BJ (cell line): ENCODE measurements at regions not wholly inside any gene's neighbourhood (a gene's known extent, or its start where the extent isn't known, plus 50 kb on each side); places are given as distances from the start of the nearest gene placed in this dataset.
"Not testable (repeated sequence)": the region's sequence is repeated elsewhere in the genome, so short reads cannot be mapped to it uniquely, and the experiment has no call there.

Experiments used
- CTCF ChIA-PET: fragments of 350-600 bp; formaldehyde crosslinking; extraction: SDS; loops from one replicate; lab custom pipeline; 2021; ENCODE audit warnings: antibody characterized with exemption, inconsistent platforms; lab: Yijun Ruan, JAX
- POLR2A ChIA-PET: fragments of 300-600 bp; sonication (Branson Sonifier 250); formaldehyde crosslinking; extraction: SDS; loops from one replicate; lab custom pipeline; 2021; ENCODE audit warnings: antibody characterized with exemption; lab: Charles Lee
- DNase-seq: peaks from one replicate; pipeline ENCODE4 v3.0.0-alpha.2; 2011; ENCODE audit warnings: low read depth
- H3K27me3 ChIP-seq: 2 replicates; pipeline ENCODE4 v1.6.0; 2011; ENCODE audit warnings: low read length; ENCODE audit not compliant: control insufficient read depth, insufficient read depth
- H3K36me3 ChIP-seq: 2 replicates; pipeline ENCODE4 v1.5.1; 2011; ENCODE audit warnings: low read length; ENCODE audit not compliant: control insufficient read depth, insufficient read depth
- H3K4me3 ChIP-seq: 2 replicates; pipeline ENCODE4 v1.5.1; 2011; ENCODE audit warnings: low read depth, mild to moderate bottlenecking, control low read depth, low read length
- TF ChIP-seq, protein P1 (sequence below): IDR thresholded peaks from 2 replicates; pipeline ENCODE4 v1.5.1; 2011; ENCODE audit warnings: low read depth, mild to moderate bottlenecking, control low read depth, inconsistent platforms, low read length, moderate library complexity; ENCODE audit not compliant: insufficient read depth

DNA sequence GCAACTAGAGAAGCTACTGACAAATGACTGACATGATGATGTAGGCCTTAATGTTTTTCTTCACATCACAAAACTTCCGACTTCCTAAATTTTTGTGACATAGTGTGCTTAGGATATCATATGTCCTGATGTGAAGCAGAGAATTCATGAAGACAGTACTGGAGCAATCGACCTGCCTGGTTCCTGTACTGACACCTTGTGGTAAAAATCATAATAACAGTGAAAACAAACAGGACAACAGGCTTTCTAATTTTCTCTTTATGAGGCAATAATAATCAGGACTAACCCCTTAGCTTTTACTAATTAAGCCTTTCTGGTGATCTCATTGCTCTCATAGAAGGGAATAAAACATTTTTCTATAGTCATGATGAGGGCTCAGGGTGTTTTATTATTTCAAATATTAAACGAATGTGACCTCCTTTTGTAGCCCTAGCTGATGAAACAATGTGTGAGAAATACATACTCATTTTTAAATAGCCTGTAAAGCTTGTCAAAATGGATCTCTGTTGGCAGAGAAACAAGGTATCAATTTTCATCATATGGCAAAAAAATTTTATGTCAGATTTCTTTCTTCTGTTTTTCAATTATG, 158.4 kb downstream of the TENT5D start:
- ChIA-PET CTCF (interaction anchor here (0.6 to 0.9 kb wide), 2 partner anchors 22 to 82 kb away, joined by 3 read pairs; no protein-coding TSS in a partner anchor), POLR2A (no interaction called here)
- no peaks in the 10 kb centered on the region for H3K27me3 ChIP-seq
- H3K4me3 ChIP-seq, result no peak overlapping the region
- no peak for DNase-seq
- TF ChIP-seq, protein P1, sequence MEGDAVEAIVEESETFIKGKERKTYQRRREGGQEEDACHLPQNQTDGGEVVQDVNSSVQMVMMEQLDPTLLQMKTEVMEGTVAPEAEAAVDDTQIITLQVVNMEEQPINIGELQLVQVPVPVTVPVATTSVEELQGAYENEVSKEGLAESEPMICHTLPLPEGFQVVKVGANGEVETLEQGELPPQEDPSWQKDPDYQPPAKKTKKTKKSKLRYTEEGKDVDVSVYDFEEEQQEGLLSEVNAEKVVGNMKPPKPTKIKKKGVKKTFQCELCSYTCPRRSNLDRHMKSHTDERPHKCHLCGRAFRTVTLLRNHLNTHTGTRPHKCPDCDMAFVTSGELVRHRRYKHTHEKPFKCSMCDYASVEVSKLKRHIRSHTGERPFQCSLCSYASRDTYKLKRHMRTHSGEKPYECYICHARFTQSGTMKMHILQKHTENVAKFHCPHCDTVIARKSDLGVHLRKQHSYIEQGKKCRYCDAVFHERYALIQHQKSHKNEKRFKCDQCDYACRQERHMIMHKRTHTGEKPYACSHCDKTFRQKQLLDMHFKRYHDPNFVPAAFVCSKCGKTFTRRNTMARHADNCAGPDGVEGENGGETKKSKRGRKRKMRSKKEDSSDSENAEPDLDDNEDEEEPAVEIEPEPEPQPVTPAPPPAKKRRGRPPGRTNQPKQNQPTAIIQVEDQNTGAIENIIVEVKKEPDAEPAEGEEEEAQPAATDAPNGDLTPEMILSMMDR, result peak; percentile 41
- no peaks in the 10 kb centered on the region for H3K36me3 ChIP-seq

DNA sequence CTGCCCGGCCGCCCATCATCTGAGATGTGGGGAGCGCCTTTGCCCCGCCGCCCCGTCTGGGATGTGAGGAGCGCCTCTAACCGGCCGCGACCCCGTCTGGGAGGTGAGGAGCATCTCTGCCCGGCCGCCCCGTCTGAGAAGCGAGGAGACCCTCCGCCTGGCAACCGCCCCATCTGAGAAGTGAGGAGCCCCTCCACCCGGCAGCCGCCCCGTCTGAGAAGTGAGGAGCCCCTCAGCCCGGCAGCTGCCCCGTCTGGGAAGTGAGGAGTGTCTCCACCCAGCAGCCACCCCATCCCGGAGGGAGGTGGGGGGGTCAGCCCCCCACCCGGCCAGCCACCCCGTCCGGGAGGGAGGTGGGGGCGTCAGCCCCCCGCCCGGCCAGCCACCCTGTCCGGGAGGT, 170.7 kb downstream of the TENT5D start:
- H3K27me3 ChIP-seq, H3K36me3 ChIP-seq, POLR2A ChIA-PET, CTCF ChIA-PET, H3K4me3 ChIP-seq, DNase-seq: not testable (repeated sequence)

DNA sequence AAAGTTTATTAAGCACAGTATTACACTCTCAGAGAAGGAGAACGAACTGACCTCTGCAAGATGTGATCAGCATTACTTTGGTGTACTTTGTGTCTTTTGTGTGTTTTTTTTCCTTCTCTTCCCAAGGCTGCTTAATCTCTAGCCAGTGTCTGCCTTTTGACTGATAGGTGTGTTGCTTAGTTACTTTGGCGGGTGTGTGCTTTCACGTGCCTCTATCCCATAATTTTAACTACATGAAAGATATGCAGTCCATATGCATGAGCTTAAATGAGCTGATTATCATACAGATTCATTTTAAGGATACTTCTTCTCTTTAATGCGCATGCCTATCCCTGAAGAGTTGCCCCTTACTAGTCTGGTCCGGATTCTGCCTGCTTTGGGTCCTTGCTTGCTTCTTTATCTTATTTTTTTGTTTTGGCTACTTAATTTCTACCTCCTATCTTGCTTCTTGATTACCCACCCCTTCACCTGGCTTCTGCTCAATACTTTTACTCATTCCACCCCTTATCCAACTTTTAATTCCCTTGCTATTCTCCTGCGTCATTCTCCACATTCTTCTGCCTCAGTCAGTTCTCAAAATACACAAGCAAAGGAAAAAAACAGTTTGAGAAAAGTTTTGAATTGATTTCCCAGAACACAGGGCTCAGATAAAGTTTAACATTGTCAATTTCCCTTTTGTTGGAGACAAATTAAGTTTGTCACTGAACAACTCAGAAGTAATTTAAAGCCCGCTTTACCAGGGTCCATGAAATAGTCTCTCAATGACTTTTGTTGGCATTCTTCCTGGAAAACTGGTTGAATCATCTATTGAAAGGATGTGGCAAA, 182.0 kb downstream of the TENT5D start:
- ChIA-PET CTCF (no interaction called here), POLR2A (no interaction called here)
- Histone ChIP-seq H3K36me3 (no peaks in the 10 kb centered on the region), H3K4me3 (no peak overlapping the region), H3K27me3 (no peaks in the 10 kb centered on the region)
- DNase-seq, result no peak
- TF ChIP-seq, protein P1, result no peak
